RWPE2 (cell line): ENCODE measurements at regions not wholly inside any gene's neighbourhood (a gene's known extent, or its start where the extent isn't known, plus 50 kb on each side); places are given as distances from the start of the nearest gene placed in this dataset.
A peak's percentile ranks its signal among the peaks of the same experiment; 100 is the strongest.

Experiments used
- ATAC-seq: fragments of 200-7000 bp; cut with Tn5 transposase; 3 replicates; pipeline ENCODE4 v1.9.1; 2021; ENCODE audit warnings: low read depth
- DNase-seq: peaks from one replicate; pipeline ENCODE4 v3.0.0-alpha.2; 2020; ENCODE audit warnings: low spot score
- H3K27ac ChIP-seq: fragments of 450-650 bp; 2 replicates; pipeline ENCODE4 v1.5.1; 2017; ENCODE audit warnings: mild to moderate bottlenecking; ENCODE audit not compliant: poor library complexity, severe bottlenecking
- H3K27me3 ChIP-seq: fragments of 250-450 bp; sonication (Bioruptor Pico); 2 replicates; pipeline ENCODE4 v1.5.1; 2021; ENCODE audit warnings: mild to moderate bottlenecking, moderate library complexity; ENCODE audit not compliant: insufficient read depth, poor library complexity, severe bottlenecking
- H3K36me3 ChIP-seq: fragments of 250-450 bp; sonication (Bioruptor Pico); 2 replicates; pipeline ENCODE4 v1.5.1; 2020; ENCODE audit warnings: low read depth, mild to moderate bottlenecking, moderate library complexity
- H3K4me1 ChIP-seq: fragments of 250-450 bp; sonication (Bioruptor Pico); 2 replicates; pipeline ENCODE4 v1.5.1; 2021; ENCODE audit warnings: mild to moderate bottlenecking, moderate library complexity; ENCODE audit not compliant: insufficient read depth, poor library complexity, severe bottlenecking
- H3K4me3 ChIP-seq: fragments of 250-450 bp; sonication (Bioruptor Pico); 2 replicates; pipeline ENCODE4 v1.5.1; 2021; ENCODE audit warnings: mild to moderate bottlenecking, moderate library complexity; ENCODE audit not compliant: severe bottlenecking
- H3K9me3 ChIP-seq: fragments of 250-450 bp; sonication (Bioruptor Pico); 2 replicates; pipeline ENCODE4 v1.5.1; 2021; ENCODE audit warnings: mild to moderate bottlenecking, moderate library complexity; ENCODE audit not compliant: severe bottlenecking
- TF ChIP-seq, protein P1 (sequence below): fragments of 450-650 bp; IDR thresholded peaks from one replicate; pipeline ENCODE4 v1.5.1; 2017; ENCODE audit warnings: mild to moderate bottlenecking, moderate library complexity; ENCODE audit not compliant: poor library complexity, severe bottlenecking

DNA sequence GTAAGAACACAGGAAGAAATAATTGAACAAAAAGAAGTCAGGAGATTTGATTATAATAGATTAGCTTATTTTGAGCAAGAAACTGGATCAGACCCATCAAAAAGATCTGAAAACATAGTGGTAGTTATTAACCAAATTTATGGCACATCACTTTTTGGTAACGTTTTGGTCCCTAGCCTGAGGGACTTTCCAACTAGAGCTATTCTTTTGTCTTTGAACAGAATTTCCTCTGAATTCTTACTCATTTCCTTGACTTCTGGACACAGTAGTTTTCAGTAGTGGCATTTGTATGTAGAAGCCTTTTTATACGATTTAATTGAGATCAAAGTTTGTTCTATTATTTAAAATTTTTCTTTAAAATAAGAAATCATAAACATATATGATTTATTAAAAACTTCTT, 96.5 kb upstream of the PDGFD start:
- Histone ChIP-seq H3K27me3 (no peaks in the 10 kb centered on the region), H3K4me1 (no peaks in the 10 kb centered on the region)
- TF ChIP-seq, protein P1, sequence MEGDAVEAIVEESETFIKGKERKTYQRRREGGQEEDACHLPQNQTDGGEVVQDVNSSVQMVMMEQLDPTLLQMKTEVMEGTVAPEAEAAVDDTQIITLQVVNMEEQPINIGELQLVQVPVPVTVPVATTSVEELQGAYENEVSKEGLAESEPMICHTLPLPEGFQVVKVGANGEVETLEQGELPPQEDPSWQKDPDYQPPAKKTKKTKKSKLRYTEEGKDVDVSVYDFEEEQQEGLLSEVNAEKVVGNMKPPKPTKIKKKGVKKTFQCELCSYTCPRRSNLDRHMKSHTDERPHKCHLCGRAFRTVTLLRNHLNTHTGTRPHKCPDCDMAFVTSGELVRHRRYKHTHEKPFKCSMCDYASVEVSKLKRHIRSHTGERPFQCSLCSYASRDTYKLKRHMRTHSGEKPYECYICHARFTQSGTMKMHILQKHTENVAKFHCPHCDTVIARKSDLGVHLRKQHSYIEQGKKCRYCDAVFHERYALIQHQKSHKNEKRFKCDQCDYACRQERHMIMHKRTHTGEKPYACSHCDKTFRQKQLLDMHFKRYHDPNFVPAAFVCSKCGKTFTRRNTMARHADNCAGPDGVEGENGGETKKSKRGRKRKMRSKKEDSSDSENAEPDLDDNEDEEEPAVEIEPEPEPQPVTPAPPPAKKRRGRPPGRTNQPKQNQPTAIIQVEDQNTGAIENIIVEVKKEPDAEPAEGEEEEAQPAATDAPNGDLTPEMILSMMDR, result no peak

GRCh38 chr11:104259121-104259610, 95.2 kb upstream of the PDGFD start:
- Histone ChIP-seq H3K27me3 (no peaks in the 10 kb centered on the region), H3K4me3 (no peak overlapping the region), H3K27ac (no peak overlapping the region), H3K36me3 (no peaks in the 10 kb centered on the region), H3K9me3 (no peaks in the 10 kb centered on the region), H3K4me1 (no peaks in the 10 kb centered on the region)
- no peak for ATAC-seq
- TF ChIP-seq, protein P1, result no peak
- DNase-seq, result no peak

More for the DNA sequence above, 96.5 kb upstream of the PDGFD start:
- H3K27ac ChIP-seq, result no peak overlapping the region
- H3K36me3 ChIP-seq, result no peaks in the 10 kb centered on the region
- no peak overlapping the region for H3K4me3 ChIP-seq
- ATAC-seq (no peak), DNase-seq (no peak)
- no peaks in the 10 kb centered on the region for H3K9me3 ChIP-seq

- DNase-seq, result no peak
- no peaks in the 10 kb centered on the region for H3K9me3 ChIP-seq
- H3K36me3 ChIP-seq, result no peaks in the 10 kb centered on the region
- H3K4me3 ChIP-seq, result no peak overlapping the region
- no peaks in the 10 kb centered on the region for H3K27me3 ChIP-seq
- TF ChIP-seq, protein P1, result peak; percentile 33
- peak; percentile 41; the same call in 1 of the 3 replicates for ATAC-seq
- H3K4me1 ChIP-seq, result no peaks in the 10 kb centered on the region
- H3K27ac ChIP-seq, result no peak overlapping the region
These were observed 92.6 kb upstream of the PDGFD start for GRCh38 chr11:104256525-104256924.

GRCh38 chr11:104254347-104254746, 90.4 kb upstream of the PDGFD start:
- Histone ChIP-seq H3K27me3 (no peaks in the 10 kb centered on the region), H3K27ac (no peak overlapping the region), H3K36me3 (no peaks in the 10 kb centered on the region), H3K4me3 (no peak overlapping the region), H3K9me3 (no peaks in the 10 kb centered on the region), H3K4me1 (no peaks in the 10 kb centered on the region)
- TF ChIP-seq, protein P1, result peak; percentile 67
- DNase-seq (no peak), ATAC-seq (peak; percentile 63; the same call in 2 of the 3 replicates)

DNA sequence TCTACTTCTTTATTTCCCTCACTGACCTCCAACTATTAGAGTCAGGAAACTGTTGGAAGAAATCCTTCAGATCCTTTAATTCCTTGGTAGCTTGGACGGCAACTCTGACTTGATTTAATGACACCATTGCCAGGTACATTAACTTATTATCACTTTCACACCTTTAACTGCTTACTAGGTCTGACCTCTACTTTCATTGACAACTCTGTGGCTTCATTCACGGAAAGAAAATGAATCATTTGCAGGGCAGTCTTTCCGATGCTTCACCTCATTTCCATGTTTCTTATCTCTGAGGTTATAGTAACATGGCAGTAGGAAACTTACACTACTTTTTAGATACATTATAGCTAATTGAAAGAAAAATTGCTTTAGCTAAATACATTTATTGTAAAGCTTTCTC, 82.6 kb upstream of the PDGFD start:
- TF ChIP-seq, protein P1, result no peak
- DNase-seq (no peak), ATAC-seq (no peak)
- Histone ChIP-seq H3K27me3 (no peaks in the 10 kb centered on the region), H3K27ac (no peak overlapping the region), H3K9me3 (no peaks in the 10 kb centered on the region), H3K36me3 (no peaks in the 10 kb centered on the region), H3K4me1 (no peaks in the 10 kb centered on the region), H3K4me3 (no peak overlapping the region)
